ELR (cell line): ENCODE measurements at regions not wholly inside any gene's neighbourhood (a gene's known extent, or its start where the extent isn't known, plus 50 kb on each side); places are given as distances from the start of the nearest gene placed in this dataset.

Experiments used
- DNase-seq: peaks from one replicate; pipeline ENCODE4 v3.0.0-alpha.2; 2015; ENCODE audit warnings: low read depth

- DNase-seq: no peak
Measured at GRCh38 chr18:55880617-55881016, 292.6 kb upstream of the TCF4 start.

- DNase-seq: no peak
Measured at GRCh38 chr18:55879331-55879730, 291.3 kb upstream of the TCF4 start.

- no peak for DNase-seq
Measured at GRCh38 chr18:55878224-55878623, 290.2 kb upstream of the TCF4 start.

- DNase-seq: no peak
Measured at GRCh38 chr18:55877321-55877720, 289.3 kb upstream of the TCF4 start.

- DNase-seq: no peak
Measured at GRCh38 chr18:55876254-55876653, 288.3 kb upstream of the TCF4 start.

- no peak for DNase-seq
Measured at GRCh38 chr18:55875371-55875901, 287.4 kb upstream of the TCF4 start.

GRCh38 chr18:55869556-55870501 lies 281.8 kb upstream of the TCF4 start:
- DNase-seq: peak; percentile 64

- DNase-seq: peak; percentile 77
Measured at GRCh38 chr18:55868909-55869308, 280.9 kb upstream of the TCF4 start.

GRCh38 chr18:55866886-55867285 lies 278.9 kb upstream of the TCF4 start:
- DNase-seq: no peak

- no peak for DNase-seq
Measured at GRCh38 chr18:55866006-55866405, 278.0 kb upstream of the TCF4 start.

- no peak for DNase-seq
Measured at GRCh38 chr18:55864281-55864680, 276.3 kb upstream of the TCF4 start.

- no peak for DNase-seq
Measured at GRCh38 chr18:55863876-55864275, 275.9 kb upstream of the TCF4 start.

- DNase-seq: no peak
Measured at GRCh38 chr18:55863391-55863706, 275.4 kb upstream of the TCF4 start.

GRCh38 chr18:55862693-55863390 lies 274.9 kb upstream of the TCF4 start:
- DNase-seq: peak; percentile 36

GRCh38 chr18:55861266-55861665 lies 273.3 kb upstream of the TCF4 start:
- peak; percentile 60 for DNase-seq

GRCh38 chr18:55858661-55859515 lies 270.9 kb upstream of the TCF4 start:
- peak; percentile 31 for DNase-seq

GRCh38 chr18:55857956-55858355 lies 270.0 kb upstream of the TCF4 start:
- no peak for DNase-seq

GRCh38 chr18:55857409-55857808 lies 269.4 kb upstream of the TCF4 start:
- no peak for DNase-seq

- no peak for DNase-seq
Measured at GRCh38 chr18:55856679-55857078, 268.7 kb upstream of the TCF4 start.

GRCh38 chr18:55856229-55856628 lies 268.2 kb upstream of the TCF4 start:
- peak; percentile 99 for DNase-seq

GRCh38 chr18:55853268-55853667 lies 265.3 kb upstream of the TCF4 start:
- no peak for DNase-seq

GRCh38 chr18:55850904-55851303 lies 262.9 kb upstream of the TCF4 start:
- no peak for DNase-seq
